GM23338 (cell line): ENCODE measurements at regions not wholly inside any gene's neighbourhood (a gene's known extent, or its start where the extent isn't known, plus 50 kb on each side); places are given as distances from the start of the nearest gene placed in this dataset.

ENCODE experiments used
- ATAC-seq: fragments of 200-7000 bp; cut with Tn5 transposase; 3 replicates; pipeline ENCODE4 v1.9.1; 2020
- DNase-seq: peaks from one replicate; pipeline ENCODE4 v3.0.0-alpha.2; 2015; ENCODE audit warnings: low spot score
- H2AFZ ChIP-seq: fragments of 200-600 bp; sonication (generic); 2 replicates; pipeline ENCODE4 v1.8.0; 2016; ENCODE audit warnings: antibody characterized with exemption, mild to moderate bottlenecking, moderate library complexity
- H3F3A ChIP-seq: fragments of 200-600 bp; sonication (generic); replicated peaks from 2 replicates; pipeline ENCODE4 v1.8.0; 2017; ENCODE audit warnings: antibody characterized with exemption, mixed run types, low read depth
- H3K27ac ChIP-seq: fragments of 200-600 bp; sonication (generic); 2 replicates; pipeline ENCODE4 v1.6.1; 2016; ENCODE audit warnings: low read depth
- H3K27me3 ChIP-seq: fragments of 200-600 bp; sonication (generic); 2 replicates; pipeline ENCODE4 v1.8.0; 2016; ENCODE audit warnings: mild to moderate bottlenecking, mixed run types, moderate library complexity; ENCODE audit not compliant: insufficient read depth
- H3K36me3 ChIP-seq: fragments of 200-600 bp; sonication (generic); 2 replicates; pipeline ENCODE4 v1.8.0; 2016; ENCODE audit warnings: mild to moderate bottlenecking; ENCODE audit not compliant: insufficient read depth
- H3K4me1 ChIP-seq: fragments of 200-600 bp; sonication (generic); 2 replicates; pipeline ENCODE4 v1.8.0; 2016; ENCODE audit warnings: mild to moderate bottlenecking, moderate library complexity; ENCODE audit not compliant: insufficient read depth
- H3K4me2 ChIP-seq: fragments of 200-600 bp; sonication (generic); 2 replicates; pipeline ENCODE4 v1.7.1; 2017; ENCODE audit warnings: mixed run types
- H3K4me3 ChIP-seq: fragments of 200-600 bp; sonication (generic); 2 replicates; pipeline ENCODE4 v1.6.1; 2016; ENCODE audit warnings: mixed run types
- H3K79me2 ChIP-seq: fragments of 200-600 bp; sonication (generic); replicated peaks from 2 replicates; pipeline ENCODE4 v1.8.0; 2017; ENCODE audit warnings: mild to moderate bottlenecking; ENCODE audit not compliant: insufficient read depth
- H3K9me2 ChIP-seq: fragments of 200-600 bp; sonication (generic); 2 replicates; pipeline ENCODE4 v1.8.0; 2017; ENCODE audit not compliant: insufficient read depth
- H4K20me1 ChIP-seq: fragments of 200-600 bp; sonication (generic); replicated peaks from 2 replicates; pipeline ENCODE4 v1.8.0; 2017; ENCODE audit warnings: mild to moderate bottlenecking; ENCODE audit not compliant: insufficient read depth
- H3K27ac Mint-ChIP-seq: 2 replicates; pipeline ENCODE4 v1.8.0; 2020; ENCODE audit warnings: inconsistent platforms, mild to moderate bottlenecking, moderate library complexity, mixed read lengths
- H3K27me3 Mint-ChIP-seq: 3 replicates; pipeline ENCODE4 v1.8.0; 2022; ENCODE audit warnings: low read depth, mild to moderate bottlenecking, moderate library complexity, mixed read lengths, inconsistent platforms; ENCODE audit not compliant: insufficient read depth, poor library complexity
- H3K36me3 Mint-ChIP-seq: 3 replicates; pipeline ENCODE4 v1.8.0; 2021; ENCODE audit warnings: low read depth, mild to moderate bottlenecking, inconsistent platforms, moderate library complexity, mixed read lengths
- H3K4me1 Mint-ChIP-seq: 3 replicates; pipeline ENCODE4 v1.8.0; 2020; ENCODE audit warnings: mild to moderate bottlenecking, inconsistent platforms, mixed read lengths
- H3K4me3 Mint-ChIP-seq: 3 replicates; pipeline ENCODE4 v1.8.0; 2021; ENCODE audit warnings: moderate library complexity, mild to moderate bottlenecking, inconsistent platforms, mixed read lengths
- H3K9me3 Mint-ChIP-seq: 3 replicates; pipeline ENCODE4 v1.8.0; 2020; ENCODE audit warnings: moderate library complexity, mild to moderate bottlenecking, inconsistent platforms, mixed read lengths
- CREB1 ChIP-seq: fragments of 250-450 bp; sonication (Bioruptor Pico); IDR thresholded peaks from 2 replicates; pipeline ENCODE4 v1.5.0; 2020; ENCODE audit warnings: low read depth, mild to moderate bottlenecking, moderate library complexity
- CTCF ChIP-seq, 2 experiments: fragments of 200-600 bp in 1 of 2; sonication (generic) in 1 of 2; conservative IDR thresholded peaks; 2 replicates each; pipeline versions ENCODE4 v1.5.1 to v1.6.1; 2016 to 2017; ENCODE audit warnings: antibody characterized with exemption in 2 of 2, low read depth in 2 of 2, mild to moderate bottlenecking in 2 of 2, moderate library complexity in 1 of 2
- ETS1 ChIP-seq: IDR thresholded peaks from 2 replicates; pipeline ENCODE4 v1.6.1; 2016; ENCODE audit warnings: antibody characterized with exemption
- EZH2 ChIP-seq: fragments of 200-600 bp; sonication (generic); IDR thresholded peaks from one replicate; pipeline ENCODE4 v1.8.0; 2017; ENCODE audit warnings: antibody characterized with exemption, mild to moderate bottlenecking, low read depth; ENCODE audit not compliant: unreplicated experiment
- EZH2phosphoT487 ChIP-seq: fragments of 200-600 bp; sonication (generic); IDR thresholded peaks from one replicate; pipeline ENCODE4 v1.8.1; 2018; ENCODE audit warnings: antibody characterized with exemption; ENCODE audit not compliant: unreplicated experiment
- JUNB ChIP-seq: IDR thresholded peaks from one replicate; pipeline ENCODE4 v1.6.1; 2016; ENCODE audit warnings: antibody characterized with exemption; ENCODE audit not compliant: unreplicated experiment
- NANOG ChIP-seq: IDR thresholded peaks from 2 replicates; pipeline ENCODE4 v1.6.1; 2016; ENCODE audit warnings: antibody characterized with exemption, borderline replicate concordance
- POLR2AphosphoS5 ChIP-seq: IDR thresholded peaks from 2 replicates; pipeline ENCODE4 v1.6.1; 2016; ENCODE audit warnings: antibody characterized with exemption, low read depth
- REST ChIP-seq: IDR thresholded peaks from one replicate; pipeline ENCODE4 v1.6.1; 2018; ENCODE audit warnings: antibody characterized with exemption; ENCODE audit not compliant: unreplicated experiment
- STAT1 ChIP-seq: IDR thresholded peaks from one replicate; pipeline ENCODE4 v1.6.1; 2016; ENCODE audit warnings: antibody characterized with exemption; ENCODE audit not compliant: unreplicated experiment
- ZNF114 ChIP-seq: fragments of 250-450 bp; sonication (Bioruptor Pico); IDR thresholded peaks from 2 replicates; pipeline ENCODE4 v1.5.0; 2020; ENCODE audit warnings: mild to moderate bottlenecking, moderate library complexity
- ZNF331 ChIP-seq: fragments of 250-450 bp; sonication (Bioruptor Pico); IDR thresholded peaks from 2 replicates; pipeline ENCODE4 v1.5.0; 2020; ENCODE audit warnings: low read depth, mild to moderate bottlenecking, moderate library complexity
- ZNF462 ChIP-seq: fragments of 250-450 bp; sonication (Bioruptor Pico); IDR thresholded peaks from 2 replicates; pipeline ENCODE4 v1.5.0; 2020; ENCODE audit warnings: mild to moderate bottlenecking, moderate library complexity

- no peak overlapping the region for H3K27ac Mint-ChIP-seq
- no peaks in the 10 kb centered on the region for H3K36me3 Mint-ChIP-seq
- Histone ChIP-seq H3K9me2 (no peaks in the 10 kb centered on the region), H3K4me2 (no peak overlapping the region), H3K4me3 (no peak overlapping the region), H3K36me3 (no peaks in the 10 kb centered on the region), H3K27me3 (no peaks in the 10 kb centered on the region), H3F3A (no peaks in the 10 kb centered on the region), H3K79me2 (no peaks in the 10 kb centered on the region), H4K20me1 (no peaks in the 10 kb centered on the region), H3K4me1 (peaks cover 12% of the 10 kb centered on the region), H2AFZ (no peak overlapping the region), H3K27ac (no peak overlapping the region)
- no peaks in the 10 kb centered on the region for H3K27me3 Mint-ChIP-seq
- TF ChIP-seq CTCF (conservative IDR thresholded peaks at IDR 0.05; ENCODE audit: low read depth in 2 of 2): no peak
- TF ChIP-seq ZNF114 (CRISPR knock-in tag): no peak
- TF ChIP-seq EZH2: no peak
- no peak for TF ChIP-seq EZH2phosphoT487
- no peak for TF ChIP-seq REST
- no peak for TF ChIP-seq JUNB
- no peak for TF ChIP-seq ZNF331 (CRISPR knock-in tag)
- TF ChIP-seq CREB1 (CRISPR knock-in tag): no peak
- no peak for TF ChIP-seq ZNF462 (CRISPR knock-in tag)
- TF ChIP-seq POLR2AphosphoS5: no peak
- TF ChIP-seq ETS1: no peak
- TF ChIP-seq STAT1: no peak
- TF ChIP-seq NANOG: no peak
- H3K4me3 Mint-ChIP-seq: no peak overlapping the region
- ATAC-seq (no peak), DNase-seq (no peak)
- H3K4me1 Mint-ChIP-seq: peaks cover 11% of the 10 kb centered on the region; the same call in 2 of the 3 replicates
- H3K9me3 Mint-ChIP-seq: no peaks in the 10 kb centered on the region
Measured at GRCh38 chr6:153941768-153942167, 97.3 kb upstream of the OPRM1 start.
